GM12878 (cell line): ENCODE measurements at regions not wholly inside any gene's neighbourhood (a gene's known extent, or its start where the extent isn't known, plus 50 kb on each side); places are given as distances from the start of the nearest gene placed in this dataset.

Experiments
- CHD1 ChIP-seq: IDR thresholded peaks from 2 replicates; pipeline ENCODE4 v1.6.1; 2012; ENCODE audit warnings: low read depth, low read length, improper control_type of control experiment
- CTCF ChIP-seq, 3 experiments: IDR thresholded peaks in 2 of 3; conservative IDR thresholded peaks in 1 of 3; 2 replicates each; pipeline ENCODE4 v1.5.1; 2011; ENCODE audit warnings: low read depth in 3 of 3, low read length in 3 of 3, mild to moderate bottlenecking in 3 of 3, control low read depth in 2 of 3, moderate library complexity in 2 of 3, inconsistent platforms in 1 of 3, mixed read lengths in 1 of 3; ENCODE audit not compliant: control insufficient read depth in 2 of 3, insufficient read depth in 1 of 3; ENCODE audit errors: extremely low read depth in 1 of 3
- MEF2A ChIP-seq: IDR thresholded peaks from 2 replicates; pipeline ENCODE4 v1.6.1; 2011; ENCODE audit warnings: low read depth, mild to moderate bottlenecking, low read length, moderate library complexity; ENCODE audit not compliant: insufficient read depth
- NFIC ChIP-seq: IDR thresholded peaks from 2 replicates; pipeline ENCODE4 v1.6.1; 2012; ENCODE audit warnings: low read depth, mild to moderate bottlenecking, inconsistent platforms, low read length, moderate library complexity
- NR2C2 ChIP-seq: IDR thresholded peaks from 2 replicates; pipeline ENCODE4 v1.6.1; 2011; ENCODE audit warnings: borderline replicate concordance, low read depth; ENCODE audit not compliant: control insufficient read depth, insufficient read length
- POLR2AphosphoS5 ChIP-seq: IDR thresholded peaks from 2 replicates; pipeline ENCODE4 v1.6.1; 2011; ENCODE audit warnings: mild to moderate bottlenecking, low read length, inconsistent platforms
- RFX5 ChIP-seq: IDR thresholded peaks from 2 replicates; pipeline ENCODE4 v1.6.1; 2011; ENCODE audit warnings: low read depth, low read length, improper control_type of control experiment
- TAF1 ChIP-seq: IDR thresholded peaks from 2 replicates; pipeline ENCODE4 v1.6.1; 2011; ENCODE audit warnings: mild to moderate bottlenecking, low read depth, low read length, borderline replicate concordance

- no peak for TF ChIP-seq MEF2A
- no peak for TF ChIP-seq TAF1
- TF ChIP-seq RFX5: no peak
- no peak for TF ChIP-seq POLR2AphosphoS5
- TF ChIP-seq CTCF (IDR thresholded peaks at IDR 0.05 in 2 of 3, conservative IDR thresholded peaks at IDR 0.05 in 1 of 3; ENCODE audit: control insufficient read depth in 2 of 3, extremely low read depth in 1 of 3, insufficient read depth in 1 of 3, low read depth in 3 of 3, low read length in 3 of 3): no peak
- no peak for TF ChIP-seq NR2C2
- no peak for TF ChIP-seq NFIC
- no peak for TF ChIP-seq CHD1
Observed at GRCh38 chr1:234746798-234747196, 136.8 kb upstream of the IRF2BP2 start.
